HCT116 (cell line): ENCODE measurements at regions not wholly inside any gene's neighbourhood (a gene's known extent, or its start where the extent isn't known, plus 50 kb on each side); places are given as distances from the start of the nearest gene placed in this dataset.

ENCODE experiments used
- ATAC-seq: fragments of 200-7000 bp; cut with Tn5 transposase; 2 replicates; pipeline ENCODE4 v1.9.1; 2020; ENCODE audit warnings: mild to moderate bottlenecking, moderate library complexity
- BruUV-seq: library from RNA; stranded (reverse); fragments of 400-500 nt; replicated peaks from 2 replicates; lab custom pipeline; 2021; lab: Mats Ljungman, UMichigan
- CTCF ChIA-PET: fragments of 300-600 bp; sonication (Branson Sonifier 250); formaldehyde crosslinking; loops from one replicate; lab custom pipeline; 2021; ENCODE audit warnings: antibody characterized with exemption; lab: Charles Lee
- POLR2A ChIA-PET: fragments of 300-600, 350-600 bp; sonication (Branson Sonifier 250); formaldehyde crosslinking; loops from one replicate; lab custom pipeline; 2021; ENCODE audit warnings: antibody characterized with exemption; lab: Charles Lee
- RAD21 ChIA-PET, 2 experiments: fragments of 300-600 bp; sonication (Branson Sonifier 250); formaldehyde crosslinking; loops; one replicate each; lab custom pipeline; 2023; ENCODE audit warnings: low total read pairs in 2 of 2; ENCODE audit not compliant: uncharacterized antibody in 2 of 2, unreplicated experiment in 2 of 2, low non-redundant PET in 1 of 2; lab: Charles Lee
- DNase-seq: peaks from one replicate; pipeline ENCODE4 v3.0.0-alpha.2; 2010; ENCODE audit warnings: low read depth, low spot score
- H2AFZ ChIP-seq: fragments of 200-600 bp; shearing (Covaris generic), sonication (generic); 2 replicates; pipeline ENCODE4 v1.6.1; 2017; ENCODE audit warnings: low read depth, mixed run types, mixed read lengths, antibody characterized with exemption, low read length; ENCODE audit not compliant: poor library complexity, severe bottlenecking
- H3K27ac ChIP-seq: 2 replicates; pipeline ENCODE4 v1.5.1; 2012; ENCODE audit warnings: low read depth, low read length
- H3K27me3 ChIP-seq: fragments of 200-600 bp; sonication (generic); 2 replicates; pipeline ENCODE4 v1.6.1; 2016; ENCODE audit warnings: mixed run types, low read length, mixed read lengths; ENCODE audit not compliant: insufficient read depth
- H3K36me3 ChIP-seq, 2 experiments: fragments of 200-500 bp in 1 of 2; fragments of 200-600 bp in 1 of 2; sonication (Bioruptor generic) in 1 of 2; sonication (generic) in 1 of 2; 2 replicates each; pipeline versions ENCODE4 v1.5.1 to v1.6.1; 2014 to 2016; ENCODE audit warnings: low read length in 2 of 2, inconsistent platforms in 1 of 2, mixed read lengths in 1 of 2, mixed run types in 1 of 2; ENCODE audit not compliant: insufficient read depth in 2 of 2, control insufficient read depth in 1 of 2
- H3K4me1 ChIP-seq, 2 experiments: fragments of 200-600 bp in 1 of 2; sonication (generic) in 1 of 2; 2 replicates each; pipeline versions ENCODE4 v1.5.1 to v1.6.1; 2012 to 2017; ENCODE audit warnings: low read length in 2 of 2, inconsistent platforms in 1 of 2, mild to moderate bottlenecking in 1 of 2, mixed read lengths in 1 of 2, mixed run types in 1 of 2, moderate library complexity in 1 of 2; ENCODE audit not compliant: insufficient read depth in 2 of 2, control insufficient read depth in 1 of 2
- H3K4me2 ChIP-seq: fragments of 200-600 bp; sonication (generic); 2 replicates; pipeline ENCODE4 v1.6.1; 2017; ENCODE audit warnings: mixed run types, low read length, mixed read lengths
- H3K4me3 ChIP-seq, 2 experiments: fragments of 200-600 bp in 1 of 2; sonication (generic) in 1 of 2; replicated peaks in 1 of 2; 2 replicates each; pipeline ENCODE4 v1.5.1; 2011 to 2016; ENCODE audit warnings: low read length in 2 of 2, control low read depth in 1 of 2, low read depth in 1 of 2, mild to moderate bottlenecking in 1 of 2, mixed read lengths in 1 of 2, mixed run types in 1 of 2
- H3K79me2 ChIP-seq: fragments of 200-600 bp; sonication (generic); 2 replicates; pipeline ENCODE4 v1.6.1; 2017; ENCODE audit warnings: mild to moderate bottlenecking, mixed run types, low read length, moderate library complexity, mixed read lengths; ENCODE audit not compliant: insufficient read depth
- H3K9ac ChIP-seq: fragments of 200-600 bp; sonication (generic); 2 replicates; pipeline ENCODE4 v1.6.1; 2016; ENCODE audit warnings: low read length, mixed read lengths
- H3K9me2 ChIP-seq: fragments of 200-600 bp; sonication (generic), shearing (Covaris generic); 2 replicates; pipeline ENCODE4 v1.6.1; 2017; ENCODE audit warnings: mixed run types, mild to moderate bottlenecking, moderate library complexity; ENCODE audit not compliant: insufficient read depth
- H3K9me3 ChIP-seq, 2 experiments: fragments of 200-500 bp in 1 of 2; fragments of 200-600 bp in 1 of 2; sonication (Bioruptor generic) in 1 of 2; sonication (generic) in 1 of 2; 2 replicates each; pipeline ENCODE4 v1.6.1; 2014 to 2017; ENCODE audit warnings: low read length in 2 of 2, mixed read lengths in 2 of 2, inconsistent platforms in 1 of 2, low read depth in 1 of 2, mild to moderate bottlenecking in 1 of 2, mixed run types in 1 of 2, moderate library complexity in 1 of 2; ENCODE audit not compliant: control insufficient read depth in 1 of 2, insufficient read depth in 1 of 2
- H4K20me1 ChIP-seq: fragments of 200-600 bp; sonication (generic), shearing (Covaris generic); 2 replicates; pipeline ENCODE4 v1.6.1; 2017; ENCODE audit warnings: mixed run types, mild to moderate bottlenecking, moderate library complexity; ENCODE audit not compliant: insufficient read depth
- CEBPB ChIP-seq: IDR thresholded peaks from 2 replicates; pipeline ENCODE4 v1.6.1; 2012; ENCODE audit warnings: low read depth
- EGR1 ChIP-seq: IDR thresholded peaks from 2 replicates; pipeline ENCODE4 v1.6.1; 2012; ENCODE audit warnings: low read depth
- ELF1 ChIP-seq: IDR thresholded peaks from 2 replicates; pipeline ENCODE4 v1.6.1; 2012; ENCODE audit warnings: low read depth, borderline replicate concordance
- EZH2phosphoT487 ChIP-seq: fragments of 200-600 bp; IDR thresholded peaks from 2 replicates; pipeline ENCODE4 v1.6.1; 2018; ENCODE audit warnings: antibody characterized with exemption, borderline replicate concordance
- FOSL1 ChIP-seq: IDR thresholded peaks from 2 replicates; pipeline ENCODE4 v1.6.1; 2012; ENCODE audit warnings: low read depth
- POLR2A ChIP-seq: IDR thresholded peaks from 2 replicates; pipeline ENCODE4 v1.7.0; 2011; ENCODE audit warnings: borderline replicate concordance; ENCODE audit not compliant: insufficient read depth, insufficient read length; ENCODE audit errors: extremely low read depth
- POLR2AphosphoS5 ChIP-seq: IDR thresholded peaks from 2 replicates; pipeline ENCODE4 v1.6.1; 2011; ENCODE audit warnings: mild to moderate bottlenecking, low read depth, low read length, moderate library complexity
- SP1 ChIP-seq: IDR thresholded peaks from 2 replicates; pipeline ENCODE4 v1.6.1; 2012; ENCODE audit warnings: low read depth
- SRF ChIP-seq: IDR thresholded peaks from 2 replicates; pipeline ENCODE4 v1.6.1; 2012; ENCODE audit warnings: low read depth
- YY1 ChIP-seq: IDR thresholded peaks from 2 replicates; pipeline ENCODE4 v1.6.1; 2011; ENCODE audit warnings: low read length, low read depth, moderate library complexity, mild to moderate bottlenecking; ENCODE audit not compliant: insufficient replicate concordance; ENCODE audit errors: extremely low read depth
- ZNF274 ChIP-seq: fragments of 200-500 bp; sonication (Bioruptor generic); IDR thresholded peaks from 2 replicates; pipeline ENCODE4 v1.6.1; 2014; ENCODE audit warnings: mild to moderate bottlenecking, low read depth, low read length, inconsistent platforms
- intact Hi-C: fragments of 100-400 bp; cut with micrococcal nuclease; formaldehyde crosslinking; loops from 2 replicates; pipeline ENCODE4 v1.10.0; 2022
- TF ChIP-seq, protein P1 (sequence below): IDR thresholded peaks from 2 replicates; pipeline ENCODE4 v1.6.1; 2012
- TF ChIP-seq, protein P2 (sequence below): IDR thresholded peaks from 2 replicates; pipeline ENCODE4 v1.6.1; 2012
- TF ChIP-seq, protein P3 (sequence below): IDR thresholded peaks from 2 replicates; pipeline ENCODE4 v1.6.1; 2011; ENCODE audit warnings: mild to moderate bottlenecking, low read length, moderate library complexity; ENCODE audit not compliant: insufficient replicate concordance; ENCODE audit errors: extremely low read depth
- TF ChIP-seq, protein P4 (sequence below), 3 experiments: fragments of 200-600 bp in 1 of 3; sonication (generic) in 1 of 3; IDR thresholded peaks in 2 of 3; conservative IDR thresholded peaks in 1 of 3; 2 replicates each; pipeline ENCODE4 v1.5.1; 2012 to 2017; ENCODE audit warnings: low read depth in 2 of 3, low read length in 2 of 3, antibody characterized with exemption in 1 of 3, borderline replicate concordance in 1 of 3, control low read depth in 1 of 3, mild to moderate bottlenecking in 1 of 3, mixed read lengths in 1 of 3, mixed run types in 1 of 3, moderate library complexity in 1 of 3; ENCODE audit not compliant: insufficient read depth in 1 of 3
- TF ChIP-seq, protein P5 (sequence below): IDR thresholded peaks from 2 replicates; pipeline ENCODE4 v1.6.1; 2012; ENCODE audit warnings: low read depth

DNA sequence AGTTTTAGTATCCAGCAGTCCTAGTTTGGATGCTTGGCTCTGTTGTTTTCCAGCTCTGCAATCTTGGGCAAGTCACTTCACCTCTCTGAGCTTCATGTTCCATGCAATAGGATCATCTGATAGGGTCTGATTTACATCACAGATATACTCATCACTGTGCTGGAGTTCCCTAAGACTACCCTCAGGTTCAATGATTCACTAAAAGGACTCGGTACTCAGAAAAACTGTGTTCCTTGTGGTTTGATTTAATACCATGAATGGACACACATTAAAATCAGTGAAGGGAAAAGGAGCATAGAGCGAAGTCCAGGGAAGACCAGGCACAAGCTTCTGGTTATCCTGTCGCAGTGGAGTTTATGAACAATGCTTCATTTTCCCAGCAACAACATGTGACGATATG, 119.9 kb upstream of the EFNA5 start:
- POLR2A ChIA-PET: no interaction called here
- no peaks in the 10 kb centered on the region for H3K79me2 ChIP-seq
- intact Hi-C loops: no loop called here
- no peak overlapping the region for H3K9ac ChIP-seq
- H3K36me3 ChIP-seq: no peaks in the 10 kb centered on the region
- no peaks in the 10 kb centered on the region for H3K4me1 ChIP-seq
- H3K9me2 ChIP-seq: no peaks in the 10 kb centered on the region
- RAD21 ChIA-PET: no interaction called here
- TF ChIP-seq YY1: no peak
- TF ChIP-seq, protein P1, sequence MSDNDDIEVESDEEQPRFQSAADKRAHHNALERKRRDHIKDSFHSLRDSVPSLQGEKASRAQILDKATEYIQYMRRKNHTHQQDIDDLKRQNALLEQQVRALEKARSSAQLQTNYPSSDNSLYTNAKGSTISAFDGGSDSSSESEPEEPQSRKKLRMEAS: no peak
- no peak for TF ChIP-seq CEBPB
- no peak for TF ChIP-seq POLR2AphosphoS5
- no peak for TF ChIP-seq SRF
- TF ChIP-seq, protein P2, sequence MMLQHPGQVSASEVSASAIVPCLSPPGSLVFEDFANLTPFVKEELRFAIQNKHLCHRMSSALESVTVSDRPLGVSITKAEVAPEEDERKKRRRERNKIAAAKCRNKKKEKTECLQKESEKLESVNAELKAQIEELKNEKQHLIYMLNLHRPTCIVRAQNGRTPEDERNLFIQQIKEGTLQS: no peak
- TF ChIP-seq, protein P3, sequence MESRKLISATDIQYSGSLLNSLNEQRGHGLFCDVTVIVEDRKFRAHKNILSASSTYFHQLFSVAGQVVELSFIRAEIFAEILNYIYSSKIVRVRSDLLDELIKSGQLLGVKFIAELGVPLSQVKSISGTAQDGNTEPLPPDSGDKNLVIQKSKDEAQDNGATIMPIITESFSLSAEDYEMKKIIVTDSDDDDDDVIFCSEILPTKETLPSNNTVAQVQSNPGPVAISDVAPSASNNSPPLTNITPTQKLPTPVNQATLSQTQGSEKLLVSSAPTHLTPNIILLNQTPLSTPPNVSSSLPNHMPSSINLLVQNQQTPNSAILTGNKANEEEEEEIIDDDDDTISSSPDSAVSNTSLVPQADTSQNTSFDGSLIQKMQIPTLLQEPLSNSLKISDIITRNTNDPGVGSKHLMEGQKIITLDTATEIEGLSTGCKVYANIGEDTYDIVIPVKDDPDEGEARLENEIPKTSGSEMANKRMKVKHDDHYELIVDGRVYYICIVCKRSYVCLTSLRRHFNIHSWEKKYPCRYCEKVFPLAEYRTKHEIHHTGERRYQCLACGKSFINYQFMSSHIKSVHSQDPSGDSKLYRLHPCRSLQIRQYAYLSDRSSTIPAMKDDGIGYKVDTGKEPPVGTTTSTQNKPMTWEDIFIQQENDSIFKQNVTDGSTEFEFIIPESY: no peak
- no peak for TF ChIP-seq ZNF274
- TF ChIP-seq, protein P4, sequence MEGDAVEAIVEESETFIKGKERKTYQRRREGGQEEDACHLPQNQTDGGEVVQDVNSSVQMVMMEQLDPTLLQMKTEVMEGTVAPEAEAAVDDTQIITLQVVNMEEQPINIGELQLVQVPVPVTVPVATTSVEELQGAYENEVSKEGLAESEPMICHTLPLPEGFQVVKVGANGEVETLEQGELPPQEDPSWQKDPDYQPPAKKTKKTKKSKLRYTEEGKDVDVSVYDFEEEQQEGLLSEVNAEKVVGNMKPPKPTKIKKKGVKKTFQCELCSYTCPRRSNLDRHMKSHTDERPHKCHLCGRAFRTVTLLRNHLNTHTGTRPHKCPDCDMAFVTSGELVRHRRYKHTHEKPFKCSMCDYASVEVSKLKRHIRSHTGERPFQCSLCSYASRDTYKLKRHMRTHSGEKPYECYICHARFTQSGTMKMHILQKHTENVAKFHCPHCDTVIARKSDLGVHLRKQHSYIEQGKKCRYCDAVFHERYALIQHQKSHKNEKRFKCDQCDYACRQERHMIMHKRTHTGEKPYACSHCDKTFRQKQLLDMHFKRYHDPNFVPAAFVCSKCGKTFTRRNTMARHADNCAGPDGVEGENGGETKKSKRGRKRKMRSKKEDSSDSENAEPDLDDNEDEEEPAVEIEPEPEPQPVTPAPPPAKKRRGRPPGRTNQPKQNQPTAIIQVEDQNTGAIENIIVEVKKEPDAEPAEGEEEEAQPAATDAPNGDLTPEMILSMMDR (IDR thresholded peaks at IDR 0.05 in 2 of 3, conservative IDR thresholded peaks at IDR 0.05 in 1 of 3; ENCODE audit: borderline replicate concordance in 1 of 3, insufficient read depth in 1 of 3, low read depth in 2 of 3, low read length in 2 of 3): no peak
- no peak for TF ChIP-seq ELF1
- TF ChIP-seq, protein P5, sequence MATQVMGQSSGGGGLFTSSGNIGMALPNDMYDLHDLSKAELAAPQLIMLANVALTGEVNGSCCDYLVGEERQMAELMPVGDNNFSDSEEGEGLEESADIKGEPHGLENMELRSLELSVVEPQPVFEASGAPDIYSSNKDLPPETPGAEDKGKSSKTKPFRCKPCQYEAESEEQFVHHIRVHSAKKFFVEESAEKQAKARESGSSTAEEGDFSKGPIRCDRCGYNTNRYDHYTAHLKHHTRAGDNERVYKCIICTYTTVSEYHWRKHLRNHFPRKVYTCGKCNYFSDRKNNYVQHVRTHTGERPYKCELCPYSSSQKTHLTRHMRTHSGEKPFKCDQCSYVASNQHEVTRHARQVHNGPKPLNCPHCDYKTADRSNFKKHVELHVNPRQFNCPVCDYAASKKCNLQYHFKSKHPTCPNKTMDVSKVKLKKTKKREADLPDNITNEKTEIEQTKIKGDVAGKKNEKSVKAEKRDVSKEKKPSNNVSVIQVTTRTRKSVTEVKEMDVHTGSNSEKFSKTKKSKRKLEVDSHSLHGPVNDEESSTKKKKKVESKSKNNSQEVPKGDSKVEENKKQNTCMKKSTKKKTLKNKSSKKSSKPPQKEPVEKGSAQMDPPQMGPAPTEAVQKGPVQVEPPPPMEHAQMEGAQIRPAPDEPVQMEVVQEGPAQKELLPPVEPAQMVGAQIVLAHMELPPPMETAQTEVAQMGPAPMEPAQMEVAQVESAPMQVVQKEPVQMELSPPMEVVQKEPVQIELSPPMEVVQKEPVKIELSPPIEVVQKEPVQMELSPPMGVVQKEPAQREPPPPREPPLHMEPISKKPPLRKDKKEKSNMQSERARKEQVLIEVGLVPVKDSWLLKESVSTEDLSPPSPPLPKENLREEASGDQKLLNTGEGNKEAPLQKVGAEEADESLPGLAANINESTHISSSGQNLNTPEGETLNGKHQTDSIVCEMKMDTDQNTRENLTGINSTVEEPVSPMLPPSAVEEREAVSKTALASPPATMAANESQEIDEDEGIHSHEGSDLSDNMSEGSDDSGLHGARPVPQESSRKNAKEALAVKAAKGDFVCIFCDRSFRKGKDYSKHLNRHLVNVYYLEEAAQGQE: no peak
- TF ChIP-seq EGR1: no peak
- TF ChIP-seq FOSL1: no peak
- no peak for TF ChIP-seq EZH2phosphoT487
- no peak for TF ChIP-seq SP1
- TF ChIP-seq POLR2A: no peak
- no peak overlapping the region for H3K27ac ChIP-seq
- no peaks in the 10 kb centered on the region for H3K27me3 ChIP-seq
- H4K20me1 ChIP-seq: no peaks in the 10 kb centered on the region
- BruUV-seq: no TSS peak
- no peak overlapping the region for H2AFZ ChIP-seq
- H3K9me3 ChIP-seq: no peaks in the 10 kb centered on the region; a peak in 1 of 4 replicates
- CTCF ChIA-PET: no interaction called here
- DNase-seq: no peak
- no peak overlapping the region for H3K4me2 ChIP-seq
- no peak overlapping the region for H3K4me3 ChIP-seq
- no peak for ATAC-seq
